K562 (cell line): ENCODE measurements at regions not wholly inside any gene's neighbourhood (a gene's known extent, or its start where the extent isn't known, plus 50 kb on each side); places are given as distances from the start of the nearest gene placed in this dataset.

ENCODE experiments used
- ARNT ChIP-seq, 2 experiments: fragments of 450-650 bp; IDR thresholded peaks; 2 replicates each; pipeline ENCODE4 v1.6.1; 2016; ENCODE audit warnings: mild to moderate bottlenecking in 1 of 2
- CREM ChIP-seq: IDR thresholded peaks from 2 replicates; pipeline ENCODE4 v1.6.1; 2014; ENCODE audit warnings: antibody characterized with exemption, low read depth
- DIDO1 ChIP-seq: fragments of 450-650 bp; IDR thresholded peaks from 2 replicates; pipeline ENCODE4 v1.6.1; 2016; ENCODE audit warnings: low read depth, missing biosample characterization, missing genetic modification characterization
- FOXK2 ChIP-seq, 2 experiments: fragments of 450-650 bp; IDR thresholded peaks in 1 of 2; conservative IDR thresholded peaks in 1 of 2; 2 replicates each; pipeline ENCODE4 v1.6.1; 2016; ENCODE audit warnings: low read depth in 2 of 2, mild to moderate bottlenecking in 1 of 2
- GATAD2B ChIP-seq: fragments of 450-650 bp; IDR thresholded peaks from 2 replicates; pipeline ENCODE4 v1.6.1; 2017; ENCODE audit warnings: mild to moderate bottlenecking, borderline replicate concordance
- GTF2E2 ChIP-seq: fragments of 200-800 bp; sonication (Bioruptor generic); IDR thresholded peaks from 2 replicates; pipeline ENCODE4 v1.6.1; 2016; ENCODE audit warnings: missing genetic modification characterization, missing compliant biosample characterization
- HEY1 ChIP-seq: fragments of 250-450 bp; sonication (Bioruptor Pico); IDR thresholded peaks from 2 replicates; pipeline ENCODE4 v1.5.0; 2020; ENCODE audit warnings: mild to moderate bottlenecking, moderate library complexity, borderline replicate concordance
- NFYB ChIP-seq: IDR thresholded peaks from 2 replicates; pipeline ENCODE4 v1.6.1; 2011; ENCODE audit warnings: mild to moderate bottlenecking, moderate library complexity; ENCODE audit not compliant: insufficient read length; ENCODE audit errors: extremely low read depth
- POU5F1 ChIP-seq: fragments of 150-350 bp; IDR thresholded peaks from 2 replicates; pipeline ENCODE4 v1.6.1; 2014; ENCODE audit warnings: borderline replicate concordance, low read length, low read depth, mild to moderate bottlenecking; ENCODE audit not compliant: partially characterized antibody
- RBM39 ChIP-seq: fragments of 200-400 bp; formaldehyde crosslinking; optimal IDR thresholded peaks from 2 replicates; pipeline ENCODE3; 2018; ENCODE audit warnings: low read depth, low read length
- SMAD4 ChIP-seq: fragments of 250-450 bp; sonication (Bioruptor Pico); conservative IDR thresholded peaks from 2 replicates; pipeline ENCODE4 v1.8.0; 2021; ENCODE audit warnings: inconsistent platforms, mild to moderate bottlenecking, moderate library complexity
- SNRNP70 ChIP-seq: fragments of 200-400 bp; formaldehyde crosslinking; optimal IDR thresholded peaks from 2 replicates; pipeline ENCODE3; 2017; ENCODE audit warnings: low read depth, low read length
- TCF3 ChIP-seq: sonication (generic); formaldehyde crosslinking; IDR thresholded peaks from 2 replicates; pipeline ENCODE4 v1.4.0; 2020; ENCODE audit warnings: mild to moderate bottlenecking, missing genetic modification reagents
- THRAP3 ChIP-seq: fragments of 450-650 bp; IDR thresholded peaks from 2 replicates; pipeline ENCODE4 v1.6.1; 2016; ENCODE audit warnings: mild to moderate bottlenecking, inconsistent platforms, borderline replicate concordance
- TRIM28 ChIP-seq: fragments of 450-650 bp; IDR thresholded peaks from 2 replicates; pipeline ENCODE4 v1.6.1; 2017
- ZKSCAN3 ChIP-seq: fragments of 250-450 bp; sonication (Bioruptor Pico); IDR thresholded peaks from 2 replicates; pipeline ENCODE4 v1.4.0; 2020
- ZNF282 ChIP-seq: sonication (generic); formaldehyde crosslinking; IDR thresholded peaks from 2 replicates; pipeline ENCODE4 v1.8.1; 2023; ENCODE audit warnings: missing genetic modification reagents
- ZNF316 ChIP-seq: fragments of 450-650 bp; IDR thresholded peaks from 2 replicates; pipeline ENCODE4 v1.6.1; 2016
- ZNF561 ChIP-seq: fragments of 450-650 bp; formaldehyde crosslinking; conservative IDR thresholded peaks from 2 replicates; pipeline ENCODE4 v1.4.0; 2020; ENCODE audit warnings: mild to moderate bottlenecking, moderate library complexity
- ZNF583 ChIP-seq: fragments of 250-450 bp; sonication (Bioruptor Pico); IDR thresholded peaks from 2 replicates; pipeline ENCODE4 v1.4.0; 2020
- ZNF79 ChIP-seq: fragments of 250-450 bp; sonication (Bioruptor Pico); IDR thresholded peaks from 2 replicates; pipeline ENCODE4 v1.4.0; 2020; ENCODE audit warnings: low read depth, mild to moderate bottlenecking, moderate library complexity
- TF ChIP-seq, protein P1 (sequence below): fragments of 450-650 bp; IDR thresholded peaks from 2 replicates; pipeline ENCODE4 v1.6.1; 2016; ENCODE audit warnings: borderline replicate concordance
- TF ChIP-seq, protein P2 (sequence below): IDR thresholded peaks from 3 replicates; pipeline ENCODE4 v1.6.1; 2011; ENCODE audit warnings: borderline replicate concordance, mild to moderate bottlenecking, moderate library complexity; ENCODE audit not compliant: insufficient read length; ENCODE audit errors: extremely low read depth
- TF ChIP-seq, protein P3 (sequence below): IDR thresholded peaks from 3 replicates; pipeline ENCODE4 v1.6.1; 2011; ENCODE audit warnings: borderline replicate concordance, mild to moderate bottlenecking; ENCODE audit not compliant: insufficient read length, insufficient read depth

DNA sequence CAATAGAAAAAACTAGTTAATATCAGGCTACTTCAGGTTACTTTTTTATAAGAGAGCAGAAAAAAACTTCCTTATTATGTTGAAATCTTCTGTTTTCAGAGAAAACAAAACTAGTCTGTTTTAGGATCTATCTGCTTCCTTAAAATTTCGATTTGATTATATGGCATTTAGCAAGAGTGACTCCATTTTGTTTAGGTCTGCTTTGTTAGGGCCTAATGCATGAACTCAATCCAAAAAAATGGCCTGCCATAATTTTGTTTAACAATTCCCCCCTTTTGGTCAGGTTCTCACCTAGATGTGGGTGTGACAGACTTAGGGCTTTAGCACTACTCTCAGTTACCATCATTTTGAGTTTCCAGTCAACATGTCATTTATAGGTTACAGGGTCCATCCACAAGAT lies 89.8 kb upstream of the GNG12 start (continued):
- TF ChIP-seq, protein P1, sequence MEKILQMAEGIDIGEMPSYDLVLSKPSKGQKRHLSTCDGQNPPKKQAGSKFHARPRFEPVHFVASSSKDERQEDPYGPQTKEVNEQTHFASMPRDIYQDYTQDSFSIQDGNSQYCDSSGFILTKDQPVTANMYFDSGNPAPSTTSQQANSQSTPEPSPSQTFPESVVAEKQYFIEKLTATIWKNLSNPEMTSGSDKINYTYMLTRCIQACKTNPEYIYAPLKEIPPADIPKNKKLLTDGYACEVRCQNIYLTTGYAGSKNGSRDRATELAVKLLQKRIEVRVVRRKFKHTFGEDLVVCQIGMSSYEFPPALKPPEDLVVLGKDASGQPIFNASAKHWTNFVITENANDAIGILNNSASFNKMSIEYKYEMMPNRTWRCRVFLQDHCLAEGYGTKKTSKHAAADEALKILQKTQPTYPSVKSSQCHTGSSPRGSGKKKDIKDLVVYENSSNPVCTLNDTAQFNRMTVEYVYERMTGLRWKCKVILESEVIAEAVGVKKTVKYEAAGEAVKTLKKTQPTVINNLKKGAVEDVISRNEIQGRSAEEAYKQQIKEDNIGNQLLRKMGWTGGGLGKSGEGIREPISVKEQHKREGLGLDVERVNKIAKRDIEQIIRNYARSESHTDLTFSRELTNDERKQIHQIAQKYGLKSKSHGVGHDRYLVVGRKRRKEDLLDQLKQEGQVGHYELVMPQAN = no peak
- TF ChIP-seq, protein P2, sequence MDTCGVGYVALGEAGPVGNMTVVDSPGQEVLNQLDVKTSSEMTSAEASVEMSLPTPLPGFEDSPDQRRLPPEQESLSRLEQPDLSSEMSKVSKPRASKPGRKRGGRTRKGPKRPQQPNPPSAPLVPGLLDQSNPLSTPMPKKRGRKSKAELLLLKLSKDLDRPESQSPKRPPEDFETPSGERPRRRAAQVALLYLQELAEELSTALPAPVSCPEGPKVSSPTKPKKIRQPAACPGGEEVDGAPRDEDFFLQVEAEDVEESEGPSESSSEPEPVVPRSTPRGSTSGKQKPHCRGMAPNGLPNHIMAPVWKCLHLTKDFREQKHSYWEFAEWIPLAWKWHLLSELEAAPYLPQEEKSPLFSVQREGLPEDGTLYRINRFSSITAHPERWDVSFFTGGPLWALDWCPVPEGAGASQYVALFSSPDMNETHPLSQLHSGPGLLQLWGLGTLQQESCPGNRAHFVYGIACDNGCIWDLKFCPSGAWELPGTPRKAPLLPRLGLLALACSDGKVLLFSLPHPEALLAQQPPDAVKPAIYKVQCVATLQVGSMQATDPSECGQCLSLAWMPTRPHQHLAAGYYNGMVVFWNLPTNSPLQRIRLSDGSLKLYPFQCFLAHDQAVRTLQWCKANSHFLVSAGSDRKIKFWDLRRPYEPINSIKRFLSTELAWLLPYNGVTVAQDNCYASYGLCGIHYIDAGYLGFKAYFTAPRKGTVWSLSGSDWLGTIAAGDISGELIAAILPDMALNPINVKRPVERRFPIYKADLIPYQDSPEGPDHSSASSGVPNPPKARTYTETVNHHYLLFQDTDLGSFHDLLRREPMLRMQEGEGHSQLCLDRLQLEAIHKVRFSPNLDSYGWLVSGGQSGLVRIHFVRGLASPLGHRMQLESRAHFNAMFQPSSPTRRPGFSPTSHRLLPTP = no peak
- TF ChIP-seq, protein P3, sequence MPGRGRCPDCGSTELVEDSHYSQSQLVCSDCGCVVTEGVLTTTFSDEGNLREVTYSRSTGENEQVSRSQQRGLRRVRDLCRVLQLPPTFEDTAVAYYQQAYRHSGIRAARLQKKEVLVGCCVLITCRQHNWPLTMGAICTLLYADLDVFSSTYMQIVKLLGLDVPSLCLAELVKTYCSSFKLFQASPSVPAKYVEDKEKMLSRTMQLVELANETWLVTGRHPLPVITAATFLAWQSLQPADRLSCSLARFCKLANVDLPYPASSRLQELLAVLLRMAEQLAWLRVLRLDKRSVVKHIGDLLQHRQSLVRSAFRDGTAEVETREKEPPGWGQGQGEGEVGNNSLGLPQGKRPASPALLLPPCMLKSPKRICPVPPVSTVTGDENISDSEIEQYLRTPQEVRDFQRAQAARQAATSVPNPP = no peak
- no peak for TF ChIP-seq POU5F1
- TF ChIP-seq SNRNP70 = no peak
- TF ChIP-seq ZNF282 (CRISPR knock-in tag) = no peak
- no peak for TF ChIP-seq ARNT (IDR thresholded peaks at IDR 0.05)
- TF ChIP-seq CREM = no peak
- TF ChIP-seq THRAP3 = no peak
- TF ChIP-seq FOXK2 (conservative IDR thresholded peaks at IDR 0.05 in 1 of 2, IDR thresholded peaks at IDR 0.05 in 1 of 2; ENCODE audit: low read depth in 2 of 2) = no peak
- TF ChIP-seq NFYB = no peak
- TF ChIP-seq HEY1 (CRISPR knock-in tag) = no peak
- TF ChIP-seq ZNF79 (CRISPR knock-in tag) = peak; percentile 88
- no peak for TF ChIP-seq GATAD2B
- TF ChIP-seq TRIM28 = no peak
- 0 out of 2 replicates have a peak, but pooled peaks have one; percentile 49 for TF ChIP-seq DIDO1 (tag)
- no peak for TF ChIP-seq GTF2E2
- peak; percentile 87; the same call in 1 of the 2 replicates for TF ChIP-seq ZNF561 (CRISPR knock-in tag)
- peak; percentile 96 for TF ChIP-seq SMAD4 (CRISPR knock-in tag)
- peak; percentile 62 for TF ChIP-seq ZKSCAN3
- no peak for TF ChIP-seq ZNF316
- TF ChIP-seq TCF3 = no peak
- no peak for TF ChIP-seq RBM39
- TF ChIP-seq ZNF583 (CRISPR knock-in tag) = peak; percentile 81; the same call in 1 of the 2 replicates
